Gastroesophageal sphincter (tissue), 4 donors: ENCODE measurements at regions not wholly inside any gene's neighbourhood (a gene's known extent, or its start where the extent isn't known, plus 50 kb on each side); places are given as distances from the start of the nearest gene placed in this dataset.

ENCODE experiments used
- ATAC-seq: fragments of 150-250 bp; one replicate; pipeline ENCODE4 v1.9.1; 2016; ENCODE audit warnings: mild to moderate bottlenecking, moderate library complexity
- H3K27ac ChIP-seq, 4 donors: fragments of 200-600 bp; sonication (generic) in 3 of 4; 1 replicate in 3 of 4; 2 replicates in 1 of 4; pipeline ENCODE4 v1.5.1; 2016 to 2019
- H3K27me3 ChIP-seq: fragments of 200-600 bp; sonication (generic); one replicate; pipeline ENCODE4 v1.5.1; 2019
- H3K36me3 ChIP-seq, 2 donors: fragments of 200-600 bp; sonication (generic); one replicate each; pipeline ENCODE4 v1.5.1; 2019; ENCODE audit warnings: control low read depth in 1 of 2
- H3K4me1 ChIP-seq, 3 donors: fragments of 200-600 bp; sonication (generic); 1 replicate in 2 of 3; 2 replicates in 1 of 3; pipeline ENCODE4 v1.5.1; 2016 to 2019; ENCODE audit warnings: control low read depth in 2 of 3
- H3K4me3 ChIP-seq, 2 donors: fragments of 200-600 bp; sonication (generic); one replicate each; pipeline ENCODE4 v1.5.1; 2019; ENCODE audit warnings: mild to moderate bottlenecking in 1 of 2, moderate library complexity in 1 of 2
- H3K9me3 ChIP-seq, 3 donors: fragments of 200-600 bp; sonication (generic); one replicate each; pipeline ENCODE4 v1.5.1; 2017 to 2019; ENCODE audit warnings: control low read depth in 2 of 3
- CTCF ChIP-seq, 4 experiments: fragments of 200-600 bp in 2 of 4; fragments of 450-650 bp in 2 of 4; sonication (generic) in 1 of 4; IDR thresholded peaks; one replicate each; pipeline ENCODE4 v1.5.1; 2017 to 2019; ENCODE audit warnings: antibody characterized with exemption in 4 of 4, mild to moderate bottlenecking in 2 of 4, moderate library complexity in 2 of 4
- EP300 ChIP-seq: sonication (generic); formaldehyde crosslinking; IDR thresholded peaks from one replicate; pipeline ENCODE4 v1.6.1; 2017; ENCODE audit warnings: antibody characterized with exemption, mild to moderate bottlenecking
- POLR2A ChIP-seq, 2 donors: fragments of 450-650 bp; IDR thresholded peaks; one replicate each; pipeline ENCODE4 v1.6.1; 2017; ENCODE audit warnings: antibody characterized with exemption in 2 of 2, mild to moderate bottlenecking in 2 of 2, moderate library complexity in 1 of 2
- POLR2AphosphoS5 ChIP-seq: sonication (generic); formaldehyde crosslinking; IDR thresholded peaks from one replicate; pipeline ENCODE4 v1.6.1; 2017; ENCODE audit warnings: antibody characterized with exemption
- WGBS, 2 donors: methylation state at CpG; one replicate each; pipeline ENCODE4 v1.1.5; 2018; ENCODE audit warnings: low coverage in 1 of 2; 5-methylcytosine and 5-hydroxymethylcytosine counted together

GRCh38 chr2:5540856-5541255 lies 151.3 kb upstream of the SOX11 start:
- Histone ChIP-seq H3K27me3 (peaks cover 16% of the 10 kb centered on the region), H3K36me3 (no peaks in the 10 kb centered on the region), H3K4me1 (no peaks in the 10 kb centered on the region), H3K9me3 (peaks cover 0 to 11% (median 0%) of the 10 kb centered on the region in 3 donors), H3K27ac (no peak overlapping the region), H3K4me3 (no peak overlapping the region)
- TF ChIP-seq POLR2AphosphoS5 (no peak), EP300 (no peak), CTCF (IDR thresholded peaks at IDR 0.05) (no peak), POLR2A (IDR thresholded peaks at IDR 0.05) (no peak)
- WGBS, 2 donors: 57 to 63% methylated on average over 5 of the region's 5 CpGs
- ATAC-seq: no peak

GRCh38 chr2:5544205-5544786 lies 147.9 kb upstream of the SOX11 start:
- no peaks in the 10 kb centered on the region for H3K4me1 ChIP-seq
- H3K36me3 ChIP-seq: no peaks in the 10 kb centered on the region
- H3K27ac ChIP-seq: no peak overlapping the region
- no peak overlapping the region for H3K4me3 ChIP-seq
- WGBS, 2 donors: 96 to 100% methylated on average over 2 to 4 of the region's 5 CpGs
- TF ChIP-seq EP300 (no peak), POLR2AphosphoS5 (no peak), POLR2A (IDR thresholded peaks at IDR 0.05) (no peak), CTCF (IDR thresholded peaks at IDR 0.05) (no peak)
- no peak for ATAC-seq
- H3K9me3 ChIP-seq: peaks cover 0 to 11% (median 0%) of the 10 kb centered on the region in 3 donors
- H3K27me3 ChIP-seq: peaks cover 8% of the 10 kb centered on the region

GRCh38 chr2:5546181-5546580 lies 146.0 kb upstream of the SOX11 start:
- Histone ChIP-seq H3K27me3 (no peaks in the 10 kb centered on the region), H3K4me1 (no peaks in the 10 kb centered on the region), H3K9me3 (peaks cover 0 to 11% (median 0%) of the 10 kb centered on the region in 3 donors), H3K27ac (no peak overlapping the region), H3K4me3 (no peak overlapping the region), H3K36me3 (no peaks in the 10 kb centered on the region)
- no peak for ATAC-seq
- 64 to 78% methylated on average over 1 of the region's 1 CpG for WGBS, 2 donors
- no peak for TF ChIP-seq EP300
- no peak for TF ChIP-seq CTCF (IDR thresholded peaks at IDR 0.05)
- no peak for TF ChIP-seq POLR2AphosphoS5
- no peak for TF ChIP-seq POLR2A (IDR thresholded peaks at IDR 0.05)

GRCh38 chr2:5548991-5549715 lies 143.0 kb upstream of the SOX11 start:
- no peak for TF ChIP-seq POLR2AphosphoS5
- TF ChIP-seq POLR2A (IDR thresholded peaks at IDR 0.05): no peak
- TF ChIP-seq CTCF (IDR thresholded peaks at IDR 0.05): no peak
- TF ChIP-seq EP300: no peak
- Histone ChIP-seq H3K4me3 (no peak overlapping the region), H3K4me1 (no peaks in the 10 kb centered on the region), H3K9me3 (peaks cover 0 to 7% (median 0%) of the 10 kb centered on the region in 3 donors), H3K27me3 (no peaks in the 10 kb centered on the region), H3K27ac (no peak overlapping the region), H3K36me3 (no peaks in the 10 kb centered on the region)
- ATAC-seq: no peak
- 21 to 41% methylated on average over 5 of the region's 5 CpGs for WGBS, 2 donors

GRCh38 chr2:5549771-5550170 lies 142.4 kb upstream of the SOX11 start:
- no peaks in the 10 kb centered on the region for H3K36me3 ChIP-seq
- peaks cover 0 to under 1% (median 0%) of the 10 kb centered on the region in 3 donors for H3K9me3 ChIP-seq
- WGBS, 2 donors: 17 to 23% methylated on average over 2 of the region's 2 CpGs
- no peak overlapping the region for H3K4me3 ChIP-seq
- no peak overlapping the region for H3K27ac ChIP-seq
- H3K27me3 ChIP-seq: no peaks in the 10 kb centered on the region
- no peak for ATAC-seq
- no peaks in the 10 kb centered on the region for H3K4me1 ChIP-seq
- TF ChIP-seq POLR2A (IDR thresholded peaks at IDR 0.05): no peak
- TF ChIP-seq POLR2AphosphoS5: no peak
